DND-41 (cell line): ENCODE measurements at regions not wholly inside any gene's neighbourhood (a gene's known extent, or its start where the extent isn't known, plus 50 kb on each side); places are given as distances from the start of the nearest gene placed in this dataset.

Experiments
- CTCF ChIP-seq: IDR thresholded peaks from 2 replicates; pipeline ENCODE4 v1.5.1; 2012; ENCODE audit warnings: borderline replicate concordance, low read length, moderate library complexity, mild to moderate bottlenecking; ENCODE audit not compliant: poor library complexity, severe bottlenecking; ENCODE audit errors: extremely low read depth
- EZH2 ChIP-seq: IDR thresholded peaks from 3 replicates; pipeline ENCODE4 v1.6.1; 2012; ENCODE audit warnings: borderline replicate concordance, low read depth, mild to moderate bottlenecking, moderate library complexity, low read length, inconsistent platforms; ENCODE audit not compliant: severe bottlenecking

DNA sequence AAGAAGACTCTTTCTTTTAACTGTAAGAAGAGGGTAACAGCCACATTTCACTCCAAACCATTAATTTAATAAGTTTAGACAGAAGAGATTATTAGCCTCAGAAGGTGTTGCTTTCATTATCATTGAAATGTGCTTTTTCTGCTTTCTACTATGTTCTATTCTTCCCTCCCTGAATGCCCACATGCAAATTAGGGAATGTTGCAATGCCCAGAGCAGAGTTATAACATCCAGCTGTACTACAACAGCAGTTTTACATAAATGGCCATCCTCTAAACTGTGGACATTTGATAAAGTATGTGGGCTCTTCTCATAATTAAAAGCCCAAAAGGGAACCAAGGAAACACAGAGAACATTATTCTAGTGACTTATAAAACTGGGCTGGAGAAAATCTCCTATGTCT lies 82.2 kb upstream of the SOD1 start:
- TF ChIP-seq CTCF: no peak
- TF ChIP-seq EZH2: no peak
